A673 (cell line): ENCODE measurements at regions not wholly inside any gene's neighbourhood (a gene's known extent, or its start where the extent isn't known, plus 50 kb on each side); places are given as distances from the start of the nearest gene placed in this dataset.

ENCODE experiments used
- BruUV-seq: library from RNA; stranded (reverse); fragments of 400-500 nt; replicated peaks from 2 replicates; lab custom pipeline; 2021; lab: Mats Ljungman, UMichigan
- CTCF ChIA-PET: fragments of 300-600 bp; sonication (Branson Sonifier 250); formaldehyde crosslinking; loops from one replicate; lab custom pipeline; 2022; ENCODE audit warnings: antibody characterized with exemption; lab: Charles Lee
- POLR2A ChIA-PET: fragments of 300-600 bp; sonication (Branson Sonifier 250); formaldehyde crosslinking; loops from one replicate; lab custom pipeline; 2022; ENCODE audit warnings: antibody characterized with exemption; ENCODE audit not compliant: low non-redundant PET; lab: Charles Lee
- DNase-seq: peaks from one replicate; pipeline ENCODE4 v3.0.0-alpha.2; 2015; ENCODE audit warnings: low spot score
- H3K27ac ChIP-seq: fragments of 200-600 bp; sonication (generic); 2 replicates; pipeline ENCODE4 v1.5.1; 2016; ENCODE audit warnings: mixed run types, low read depth, mild to moderate bottlenecking, mixed read lengths, antibody characterized with exemption, low read length; ENCODE audit not compliant: poor library complexity, severe bottlenecking
- H3K27me3 ChIP-seq: fragments of 200-600 bp; sonication (generic); replicated peaks from 2 replicates; pipeline ENCODE4 v1.6.1; 2017; ENCODE audit warnings: mixed run types, low read depth, mild to moderate bottlenecking, mixed read lengths, antibody characterized with exemption, low read length; ENCODE audit not compliant: insufficient read depth, poor library complexity
- H3K36me3 ChIP-seq: fragments of 200-600 bp; sonication (generic); 2 replicates; pipeline ENCODE4 v1.6.1; 2016; ENCODE audit warnings: mixed run types, mild to moderate bottlenecking, mixed read lengths, antibody characterized with exemption, low read length; ENCODE audit not compliant: insufficient read depth, poor library complexity, severe bottlenecking
- H3K4me1 ChIP-seq: fragments of 200-600 bp; sonication (generic); 2 replicates; pipeline ENCODE4 v1.6.1; 2017; ENCODE audit warnings: mixed run types, mild to moderate bottlenecking, mixed read lengths, antibody characterized with exemption, low read length; ENCODE audit not compliant: insufficient read depth, poor library complexity, severe bottlenecking
- H3K4me3 ChIP-seq: fragments of 200-600 bp; sonication (generic); 2 replicates; pipeline ENCODE4 v1.5.1; 2016; ENCODE audit warnings: low read depth, mixed run types, mild to moderate bottlenecking, mixed read lengths, low read length; ENCODE audit not compliant: poor library complexity, severe bottlenecking
- H3K9me3 ChIP-seq: fragments of 200-600 bp; sonication (generic); 2 replicates; pipeline ENCODE4 v1.6.1; 2016; ENCODE audit warnings: mixed run types, low read depth, mild to moderate bottlenecking, mixed read lengths, antibody characterized with exemption, low read length; ENCODE audit not compliant: poor library complexity, severe bottlenecking
- CTCF ChIP-seq: fragments of 300-800, 200-600 bp; sonication (generic); conservative IDR thresholded peaks from 2 replicates; pipeline ENCODE4 v1.5.1; 2017; ENCODE audit warnings: low read depth, mild to moderate bottlenecking, antibody characterized with exemption, low read length, moderate library complexity, mixed read lengths
- EZH2 ChIP-seq: fragments of 200-600 bp; sonication (generic); IDR thresholded peaks from 2 replicates; pipeline ENCODE4 v1.6.1; 2017; ENCODE audit warnings: borderline replicate concordance, low read depth, mild to moderate bottlenecking, mixed read lengths, antibody characterized with exemption, low read length; ENCODE audit not compliant: poor library complexity, severe bottlenecking
- intact Hi-C: fragments of 100-400 bp; cut with micrococcal nuclease; formaldehyde crosslinking; loops from one replicate; pipeline ENCODE4 v1.10.0; 2022; ENCODE audit not compliant: unreplicated experiment

DNA sequence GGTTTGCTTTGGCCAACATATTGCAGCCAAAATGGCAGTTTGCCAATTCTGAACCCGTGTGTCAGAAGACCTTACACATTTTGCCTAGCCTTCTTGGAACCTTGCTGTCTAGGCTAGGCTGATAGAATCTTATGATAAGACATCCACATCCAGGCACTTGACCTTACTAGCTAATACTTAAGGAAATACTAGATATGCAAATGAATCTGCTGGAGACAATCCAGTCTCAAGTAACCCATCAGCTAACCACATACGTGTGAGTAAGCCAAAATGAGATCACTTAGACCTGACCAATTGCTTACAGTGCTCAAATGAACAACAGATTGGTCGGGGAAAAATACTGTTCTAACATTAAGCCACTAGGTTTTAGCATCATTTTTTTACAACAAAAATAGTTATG lies 1504.6 kb upstream of the CDH9 start:
- no peak for DNase-seq
- Histone ChIP-seq H3K36me3 (no peaks in the 10 kb centered on the region), H3K27ac (no peak overlapping the region), H3K4me1 (no peaks in the 10 kb centered on the region), H3K27me3 (no peaks in the 10 kb centered on the region), H3K4me3 (no peak overlapping the region), H3K9me3 (no peaks in the 10 kb centered on the region)
- CTCF ChIA-PET = no interaction called here
- TF ChIP-seq CTCF (no peak), EZH2 (no peak)
- POLR2A ChIA-PET = no interaction called here
- intact Hi-C loops = no loop called here
- BruUV-seq = no TSS peak

- POLR2A ChIA-PET = no interaction called here
- H3K9me3 ChIP-seq = peaks cover 3% of the 10 kb centered on the region
- no peaks in the 10 kb centered on the region for H3K36me3 ChIP-seq
- BruUV-seq = no TSS peak
- H3K4me3 ChIP-seq = no peak overlapping the region
- H3K27me3 ChIP-seq = no peaks in the 10 kb centered on the region
- H3K4me1 ChIP-seq = no peaks in the 10 kb centered on the region
- intact Hi-C loops = no loop called here
- no peak for TF ChIP-seq CTCF
- TF ChIP-seq EZH2 = no peak
- no peak overlapping the region for H3K27ac ChIP-seq
- peak; percentile 3 for DNase-seq
- CTCF ChIA-PET = no interaction called here
Measured at GRCh38 chr5:28523888-28524635, 1485.7 kb upstream of the CDH9 start.

- no TSS peak for BruUV-seq
Measured at GRCh38 chr5:28523416-28523815, 1485.0 kb upstream of the CDH9 start.

More at GRCh38 chr5:28523416-28523815, 1485.0 kb upstream of the CDH9 start:
- H3K27me3 ChIP-seq = no peaks in the 10 kb centered on the region
- intact Hi-C loops = no loop called here
- H3K4me3 ChIP-seq = no peak overlapping the region
- peaks cover 3% of the 10 kb centered on the region for H3K9me3 ChIP-seq
- no peaks in the 10 kb centered on the region for H3K36me3 ChIP-seq
- H3K27ac ChIP-seq = no peak overlapping the region
- ChIA-PET CTCF (no interaction called here), POLR2A (no interaction called here)
- no peak for DNase-seq
- no peaks in the 10 kb centered on the region for H3K4me1 ChIP-seq
- no peak for TF ChIP-seq CTCF
- TF ChIP-seq EZH2 = no peak
